HepG2 (cell line): ENCODE measurements at regions not wholly inside any gene's neighbourhood (a gene's known extent, or its start where the extent isn't known, plus 50 kb on each side); places are given as distances from the start of the nearest gene placed in this dataset.

ENCODE experiments used
- ATAC-seq: fragments of 200-7000 bp; cut with Tn5 transposase; 3 replicates; pipeline ENCODE4 v1.9.1; 2020; ENCODE audit warnings: mild to moderate bottlenecking, moderate library complexity
- BruUV-seq: library from RNA; stranded (reverse); fragments of 400-500 nt; replicated peaks from 2 replicates; lab custom pipeline; 2021; lab: Mats Ljungman, UMichigan
- CTCF ChIA-PET: fragments of 300-600 bp; formaldehyde crosslinking; extraction: SDS; loops from one replicate; lab custom pipeline; 2021; ENCODE audit warnings: low total read pairs, inconsistent platforms, low intra/inter-chr PET ratio; lab: Yijun Ruan, JAX
- POLR2A ChIA-PET: fragments of 350-600 bp; sonication (Branson Sonifier 250); formaldehyde crosslinking; loops from one replicate; lab custom pipeline; 2020; ENCODE audit warnings: antibody characterized with exemption, inconsistent platforms; lab: Yijun Ruan, JAX
- DNase-seq: peaks from one replicate; pipeline ENCODE4 v3.0.0-alpha.2; 2015; ENCODE audit warnings: low spot score
- FAIRE-seq: peaks from 3 replicates; lab custom pipeline; 2011; peaks lifted over from hg19 to GRCh38; lab: Jason Lieb, UNC
- H2AFZ ChIP-seq: one replicate; pipeline ENCODE4 v1.6.1; 2011; ENCODE audit warnings: low read length, inconsistent platforms
- H3K27ac ChIP-seq: fragments of 300-600 bp; 3 replicates; pipeline ENCODE4 v1.8.0; 2011; ENCODE audit warnings: mixed run types, mild to moderate bottlenecking, mixed read lengths, low read length, inconsistent platforms; ENCODE audit not compliant: insufficient read depth; ENCODE audit errors: extremely low read length
- H3K27me3 ChIP-seq, 2 experiments: fragments of 200-600 bp in 1 of 2; 2 replicates in 1 of 2; 3 replicates in 1 of 2; pipeline versions ENCODE4 v1.6.0 to v1.8.0; 2011; ENCODE audit warnings: low read length in 2 of 2, mild to moderate bottlenecking in 2 of 2, moderate library complexity in 2 of 2, inconsistent platforms in 1 of 2; ENCODE audit not compliant: insufficient read depth in 2 of 2, control insufficient read depth in 1 of 2
- H3K36me3 ChIP-seq, 2 experiments: fragments of 200-600 bp in 1 of 2; replicated peaks in 1 of 2; 2 replicates in 1 of 2; 3 replicates in 1 of 2; pipeline versions ENCODE4 v1.5.1 to v1.8.0; 2011; ENCODE audit warnings: low read length in 2 of 2, inconsistent platforms in 1 of 2; ENCODE audit not compliant: insufficient read depth in 2 of 2, control insufficient read depth in 1 of 2
- H3K4me1 ChIP-seq: 2 replicates; pipeline ENCODE4 v1.5.1; 2012; ENCODE audit warnings: low read length, inconsistent platforms; ENCODE audit not compliant: insufficient read depth
- H3K4me2 ChIP-seq: 2 replicates; pipeline ENCODE4 v1.6.0; 2011; ENCODE audit warnings: low read depth, low read length, inconsistent platforms
- H3K4me3 ChIP-seq, 3 experiments: fragments of 200-600 bp in 1 of 3; sonication (generic), shearing (Covaris generic) in 1 of 3; replicated peaks in 1 of 3; 2 replicates each; pipeline ENCODE4 v1.5.1; 2011 to 2016; ENCODE audit warnings: low read length in 3 of 3, inconsistent platforms in 2 of 3, low read depth in 2 of 3, mild to moderate bottlenecking in 2 of 3, control low read depth in 1 of 3, mixed read lengths in 1 of 3; ENCODE audit not compliant: insufficient read depth in 1 of 3
- H3K79me2 ChIP-seq: one replicate; pipeline ENCODE4 v1.6.1; 2011; ENCODE audit warnings: low read length, inconsistent platforms; ENCODE audit not compliant: insufficient read depth
- H3K9ac ChIP-seq: 2 replicates; pipeline ENCODE4 v1.6.0; 2011; ENCODE audit warnings: mild to moderate bottlenecking, low read depth, low read length, inconsistent platforms; ENCODE audit not compliant: insufficient read depth
- H3K9me3 ChIP-seq: 2 replicates; pipeline ENCODE4 v1.5.1; 2012; ENCODE audit warnings: mild to moderate bottlenecking, low read length
- H4K20me1 ChIP-seq: 2 replicates; pipeline ENCODE4 v1.6.0; 2011; ENCODE audit warnings: inconsistent platforms, mild to moderate bottlenecking, low read length, moderate library complexity; ENCODE audit not compliant: insufficient read depth
- RCOR2 ChIP-seq: IDR thresholded peaks from 2 replicates; pipeline ENCODE4 v1.6.1; 2016; ENCODE audit warnings: missing biosample characterization, missing genetic modification reagents
- REST ChIP-seq, 2 experiments: IDR thresholded peaks; 2 replicates each; pipeline ENCODE4 v1.6.1; 2011 to 2012; ENCODE audit warnings: low read length in 2 of 2, borderline replicate concordance in 1 of 2, low read depth in 1 of 2, mild to moderate bottlenecking in 1 of 2, moderate library complexity in 1 of 2
- ZNF691 ChIP-seq: sonication (generic); formaldehyde crosslinking; IDR thresholded peaks from 2 replicates; pipeline ENCODE4 v1.4.0; 2020; ENCODE audit warnings: missing genetic modification reagents, low read depth, mild to moderate bottlenecking, borderline replicate concordance
- WGBS: methylation state at CpG from one replicate; pipeline ENCODE4 v1.1.6; 2017; ENCODE audit warnings: low lambda C conversion rate; 5-methylcytosine and 5-hydroxymethylcytosine counted together
- in situ Hi-C: cut with HindIII; loops from 2 replicates; pipeline ENCODE4 v1.10.0; 2017; ENCODE audit warnings: low pct_unique_long_range_greater_than_20kb; ENCODE audit not compliant: extremely low pct_ligation_motif_present
- intact Hi-C: fragments of 100-400 bp; cut with micrococcal nuclease; formaldehyde crosslinking; loops from one replicate; pipeline ENCODE4 v1.10.0; 2022; ENCODE audit not compliant: unreplicated experiment

- Histone ChIP-seq H3K4me1 (no peaks in the 10 kb centered on the region), H3K9ac (no peak overlapping the region), H3K4me2 (no peak overlapping the region), H3K4me3 (no peak overlapping the region), H3K79me2 (no peaks in the 10 kb centered on the region), H3K27me3 (no peaks in the 10 kb centered on the region), H2AFZ (no peak overlapping the region), H4K20me1 (no peaks in the 10 kb centered on the region), H3K36me3 (no peaks in the 10 kb centered on the region), H3K27ac (no peak overlapping the region), H3K9me3 (peaks cover 75% of the 10 kb centered on the region)
- CTCF ChIA-PET: no interaction called here
- in situ Hi-C loops (no loop called here), intact Hi-C loops (no loop called here)
- no peak for FAIRE-seq
- POLR2A ChIA-PET: no interaction called here
- 23% methylated on average over 14 of the region's 17 CpGs for WGBS
- ATAC-seq: no peak
- BruUV-seq: no TSS peak
- DNase-seq: no peak
- TF ChIP-seq ZNF691 (no peak), RCOR2 (CRISPR knock-in tag) (no peak), REST (IDR thresholded peaks at IDR 0.05; ENCODE audit: borderline replicate concordance in 1 of 2, low read depth in 1 of 2, low read length in 2 of 2) (0 out of 4 replicates have a peak, but pooled peaks of 1 of the 2 experiments have one; percentile 24)
These were observed 633.1 kb downstream of the AJAP1 start for GRCh38 chr1:5287178-5288150.
